ENCODE measurements at regions not wholly inside any gene's neighbourhood (a gene's known extent, or its start where the extent isn't known, plus 50 kb on each side); places are given as distances from the start of the nearest gene placed in this dataset.
"Not testable (repeated sequence)": the region's sequence is repeated elsewhere in the genome, so short reads cannot be mapped to it uniquely, and the experiment has no call there.

DNA sequence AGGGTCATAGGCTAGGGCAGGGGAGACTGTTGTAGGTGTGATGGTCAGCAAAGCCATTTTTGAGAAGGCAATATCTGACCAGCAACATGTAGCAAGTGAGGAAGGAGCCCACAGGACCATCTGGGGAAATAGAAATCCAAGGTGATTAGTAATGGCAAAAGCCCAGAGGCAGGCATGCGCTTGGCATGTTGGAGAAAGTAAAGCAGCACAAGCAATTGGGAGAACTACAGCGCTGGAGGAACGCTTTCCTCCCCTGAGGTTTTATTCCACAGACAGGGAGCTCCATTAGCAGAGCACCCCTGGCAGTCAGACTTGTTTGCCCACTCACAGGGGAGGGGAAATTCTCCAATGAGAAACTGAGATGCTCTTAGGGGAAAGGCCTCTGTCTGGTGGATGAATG is 54.8 kb upstream of the FOXB2 start:
- Mint-ChIP-seq H3K27ac (ENCODE audit: unreplicated experiment) (no peak overlapping the region), H3K36me3 (ENCODE audit: low read depth) (peaks cover 2% of the 10 kb centered on the region), H3K27me3 (ENCODE audit: low read depth) (peaks cover 34% of the 10 kb centered on the region), H3K4me3 (ENCODE audit: unreplicated experiment) (no peak overlapping the region), H3K4me1 (ENCODE audit: low read depth) (no peaks in the 10 kb centered on the region), H3K9me3 (ENCODE audit: low read depth) (peaks cover 8% of the 10 kb centered on the region)
- DNase-seq (ENCODE audit: low spot score) = no peak
- TF ChIP-seq, protein P1, sequence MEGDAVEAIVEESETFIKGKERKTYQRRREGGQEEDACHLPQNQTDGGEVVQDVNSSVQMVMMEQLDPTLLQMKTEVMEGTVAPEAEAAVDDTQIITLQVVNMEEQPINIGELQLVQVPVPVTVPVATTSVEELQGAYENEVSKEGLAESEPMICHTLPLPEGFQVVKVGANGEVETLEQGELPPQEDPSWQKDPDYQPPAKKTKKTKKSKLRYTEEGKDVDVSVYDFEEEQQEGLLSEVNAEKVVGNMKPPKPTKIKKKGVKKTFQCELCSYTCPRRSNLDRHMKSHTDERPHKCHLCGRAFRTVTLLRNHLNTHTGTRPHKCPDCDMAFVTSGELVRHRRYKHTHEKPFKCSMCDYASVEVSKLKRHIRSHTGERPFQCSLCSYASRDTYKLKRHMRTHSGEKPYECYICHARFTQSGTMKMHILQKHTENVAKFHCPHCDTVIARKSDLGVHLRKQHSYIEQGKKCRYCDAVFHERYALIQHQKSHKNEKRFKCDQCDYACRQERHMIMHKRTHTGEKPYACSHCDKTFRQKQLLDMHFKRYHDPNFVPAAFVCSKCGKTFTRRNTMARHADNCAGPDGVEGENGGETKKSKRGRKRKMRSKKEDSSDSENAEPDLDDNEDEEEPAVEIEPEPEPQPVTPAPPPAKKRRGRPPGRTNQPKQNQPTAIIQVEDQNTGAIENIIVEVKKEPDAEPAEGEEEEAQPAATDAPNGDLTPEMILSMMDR (IDR thresholded peaks at IDR 0.05) = no peak

GRCh38 chr9:76962732-76963131 is 56.7 kb upstream of the FOXB2 start:
- Mint-ChIP-seq H3K27ac (ENCODE audit: unreplicated experiment) (no peak overlapping the region), H3K27me3 (ENCODE audit: low read depth) (peaks cover 26% of the 10 kb centered on the region), H3K4me1 (ENCODE audit: low read depth) (no peaks in the 10 kb centered on the region), H3K9me3 (ENCODE audit: low read depth) (no peaks in the 10 kb centered on the region), H3K4me3 (ENCODE audit: unreplicated experiment) (no peak overlapping the region), H3K36me3 (ENCODE audit: low read depth) (no peaks in the 10 kb centered on the region)
- DNase-seq (ENCODE audit: low spot score) = no peak
- TF ChIP-seq, protein P1 (IDR thresholded peaks at IDR 0.05) = no peak

- no peak for DNase-seq (ENCODE audit: low spot score)
- TF ChIP-seq, protein P1 (IDR thresholded peaks at IDR 0.05) = no peak
- Mint-ChIP-seq H3K36me3 (ENCODE audit: low read depth) (peaks cover 2% of the 10 kb centered on the region), H3K9me3 (ENCODE audit: low read depth) (no peaks in the 10 kb centered on the region), H3K27me3 (ENCODE audit: low read depth) (peaks cover 30% of the 10 kb centered on the region), H3K4me1 (ENCODE audit: low read depth) (no peaks in the 10 kb centered on the region), H3K27ac (ENCODE audit: unreplicated experiment) (no peak overlapping the region), H3K4me3 (ENCODE audit: unreplicated experiment) (no peak overlapping the region)
These were observed 51.3 kb upstream of the PRUNE2 start for GRCh38 chr9:76957258-76957657.

DNA sequence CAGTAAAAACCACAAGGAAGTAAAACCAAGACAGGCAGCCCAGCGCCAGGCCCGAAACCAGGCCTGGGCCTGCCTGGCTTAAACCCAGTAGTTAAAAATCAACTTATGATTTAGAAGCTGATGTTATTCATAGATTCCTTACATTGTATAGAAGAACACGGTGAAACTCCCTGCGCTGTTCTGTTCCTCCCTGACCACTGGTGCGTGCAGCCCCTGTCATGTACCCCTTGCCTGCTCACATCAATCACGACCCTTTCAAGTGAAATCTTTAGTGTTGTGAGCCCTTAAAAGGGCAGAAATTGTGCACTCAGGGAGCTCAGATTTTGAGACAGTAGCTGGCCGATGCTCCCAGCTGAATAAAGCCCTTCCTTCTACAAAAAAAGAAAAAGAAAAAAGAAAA is 50.5 kb upstream of the PRUNE2 start:
- H3K4me1 Mint-ChIP-seq (ENCODE audit: low read depth); DNase-seq (ENCODE audit: low spot score); H3K36me3 Mint-ChIP-seq (ENCODE audit: low read depth); H3K4me3 Mint-ChIP-seq (ENCODE audit: unreplicated experiment); H3K9me3 Mint-ChIP-seq (ENCODE audit: low read depth): not testable (repeated sequence)
- H3K27me3 Mint-ChIP-seq (ENCODE audit: low read depth) = peaks cover 30% of the 10 kb centered on the region
- peak overlapping the region; percentile 15 for H3K27ac Mint-ChIP-seq (ENCODE audit: unreplicated experiment)
